Bronchial epithelial cell (primary cell): ENCODE measurements at regions not wholly inside any gene's neighbourhood (a gene's known extent, or its start where the extent isn't known, plus 50 kb on each side); places are given as distances from the start of the nearest gene placed in this dataset.

Experiments used
- DNase-seq: peaks from one replicate; pipeline ENCODE4 v3.0.0-alpha.2; 2010; ENCODE audit warnings: low read depth
- FAIRE-seq: peaks from 2 replicates; lab custom pipeline; 2011; peaks lifted over from hg19 to GRCh38; lab: Jason Lieb, UNC
- H3K27me3 ChIP-seq: 2 replicates; pipeline ENCODE4 v1.5.1; 2011; ENCODE audit warnings: low read length; ENCODE audit not compliant: control insufficient read depth, insufficient read depth
- H3K36me3 ChIP-seq: 2 replicates; pipeline ENCODE4 v1.5.1; 2011; ENCODE audit warnings: low read length; ENCODE audit not compliant: control insufficient read depth, insufficient read depth
- H3K4me3 ChIP-seq: 2 replicates; pipeline ENCODE4 v1.5.1; 2011; ENCODE audit warnings: mild to moderate bottlenecking, low read depth, low read length, control low read depth
- TF ChIP-seq, protein P1 (sequence below): IDR thresholded peaks from 2 replicates; pipeline ENCODE4 v1.5.1; 2011; ENCODE audit warnings: mild to moderate bottlenecking, moderate library complexity, low read length, control low read depth, inconsistent platforms; ENCODE audit not compliant: insufficient read depth, severe bottlenecking

DNA sequence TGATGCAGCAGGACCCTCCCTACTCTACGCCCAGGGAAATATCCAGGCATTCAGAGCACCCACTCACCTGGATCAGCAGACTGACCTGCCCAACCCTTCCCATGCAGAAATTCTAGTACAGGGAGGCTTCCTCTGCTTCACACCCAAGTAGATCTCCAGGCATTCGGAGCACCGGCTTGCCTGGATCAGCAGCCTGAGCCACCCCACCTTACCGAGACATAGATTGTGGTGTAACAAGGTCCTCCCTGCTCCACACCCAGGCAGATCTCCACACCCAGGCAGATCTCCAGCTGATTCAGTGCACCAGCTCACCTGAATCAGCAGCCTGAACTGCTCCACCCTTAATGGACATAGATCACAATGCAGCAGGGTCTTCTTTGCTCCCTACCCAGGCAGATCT, 215.1 kb upstream of the CPEB2 start:
- H3K27me3 ChIP-seq = no peaks in the 10 kb centered on the region
- FAIRE-seq = no peak
- H3K36me3 ChIP-seq = no peaks in the 10 kb centered on the region
- H3K4me3 ChIP-seq = no peak overlapping the region
- DNase-seq = no peak
- TF ChIP-seq, protein P1, sequence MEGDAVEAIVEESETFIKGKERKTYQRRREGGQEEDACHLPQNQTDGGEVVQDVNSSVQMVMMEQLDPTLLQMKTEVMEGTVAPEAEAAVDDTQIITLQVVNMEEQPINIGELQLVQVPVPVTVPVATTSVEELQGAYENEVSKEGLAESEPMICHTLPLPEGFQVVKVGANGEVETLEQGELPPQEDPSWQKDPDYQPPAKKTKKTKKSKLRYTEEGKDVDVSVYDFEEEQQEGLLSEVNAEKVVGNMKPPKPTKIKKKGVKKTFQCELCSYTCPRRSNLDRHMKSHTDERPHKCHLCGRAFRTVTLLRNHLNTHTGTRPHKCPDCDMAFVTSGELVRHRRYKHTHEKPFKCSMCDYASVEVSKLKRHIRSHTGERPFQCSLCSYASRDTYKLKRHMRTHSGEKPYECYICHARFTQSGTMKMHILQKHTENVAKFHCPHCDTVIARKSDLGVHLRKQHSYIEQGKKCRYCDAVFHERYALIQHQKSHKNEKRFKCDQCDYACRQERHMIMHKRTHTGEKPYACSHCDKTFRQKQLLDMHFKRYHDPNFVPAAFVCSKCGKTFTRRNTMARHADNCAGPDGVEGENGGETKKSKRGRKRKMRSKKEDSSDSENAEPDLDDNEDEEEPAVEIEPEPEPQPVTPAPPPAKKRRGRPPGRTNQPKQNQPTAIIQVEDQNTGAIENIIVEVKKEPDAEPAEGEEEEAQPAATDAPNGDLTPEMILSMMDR = no peak

DNA sequence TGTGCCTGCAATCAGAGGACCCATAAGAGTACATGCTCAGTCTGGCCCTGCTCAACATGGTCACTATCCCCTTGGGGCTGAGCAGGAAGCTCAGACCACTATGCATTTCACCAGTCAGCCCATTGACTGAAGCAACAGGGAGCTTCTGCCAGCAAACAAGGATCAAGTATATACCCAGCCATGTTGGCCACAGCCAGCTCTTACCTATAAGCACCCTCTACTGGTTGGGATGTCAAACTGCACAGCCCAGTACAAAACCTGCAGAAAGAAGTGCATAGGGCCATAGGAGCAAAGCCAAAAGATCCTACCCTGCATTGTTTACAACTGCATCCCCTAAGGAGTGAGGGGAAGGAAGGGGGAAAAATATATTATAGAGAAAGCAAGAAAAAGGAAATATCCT, 214.4 kb upstream of the CPEB2 start:
- no peak overlapping the region for H3K4me3 ChIP-seq
- DNase-seq (peak; percentile 44), FAIRE-seq (no peak)
- H3K27me3 ChIP-seq = no peaks in the 10 kb centered on the region
- no peaks in the 10 kb centered on the region for H3K36me3 ChIP-seq
- TF ChIP-seq, protein P1 = peak; percentile 69

DNA sequence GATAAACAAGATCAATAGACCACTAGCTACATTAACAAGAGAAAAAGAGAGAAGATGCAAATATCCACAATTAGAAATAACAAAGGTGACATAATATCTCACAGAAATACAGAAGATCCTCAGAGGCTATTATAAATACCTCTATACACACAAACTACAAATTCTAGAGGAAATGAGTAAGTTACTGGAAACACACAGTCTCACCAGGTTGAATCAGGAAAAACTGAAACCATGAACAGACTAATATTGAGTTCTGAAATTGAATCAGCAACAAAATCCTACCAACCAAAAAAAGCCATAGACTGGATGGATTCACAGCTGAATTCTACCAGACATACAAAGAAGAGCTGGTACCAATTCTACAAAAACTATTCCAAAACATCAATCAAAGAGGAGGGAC, 211.8 kb upstream of the CPEB2 start:
- Histone ChIP-seq H3K36me3 (no peaks in the 10 kb centered on the region), H3K27me3 (no peaks in the 10 kb centered on the region), H3K4me3 (no peak overlapping the region)
- FAIRE-seq (no peak), DNase-seq (peak; percentile 66)
- TF ChIP-seq, protein P1 = no peak

DNA sequence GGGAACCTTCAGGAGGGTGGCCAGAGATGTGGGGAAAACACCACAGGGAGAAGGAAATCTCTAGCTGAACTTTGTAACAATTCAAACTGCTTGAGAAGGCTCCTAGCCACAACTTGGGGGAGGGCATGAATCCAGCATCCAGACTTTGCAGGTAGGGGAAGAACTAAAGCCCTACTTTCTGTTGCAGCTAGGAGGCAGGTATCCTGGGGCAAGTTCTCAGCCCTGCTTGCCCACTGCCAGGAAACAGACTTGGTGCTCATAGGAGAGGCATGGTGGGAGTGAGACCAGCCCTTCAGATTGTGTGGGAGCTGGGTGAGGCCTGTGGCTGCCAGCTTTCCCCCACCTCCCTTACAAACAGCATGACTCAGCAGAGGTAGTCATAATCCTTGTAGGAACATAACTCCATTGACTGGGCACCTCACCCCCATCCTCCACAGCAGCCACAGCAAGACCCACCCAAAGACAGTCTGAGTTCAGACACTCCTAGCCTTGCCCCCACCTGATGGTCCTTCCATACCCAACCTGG, 209.5 kb upstream of the CPEB2 start:
- Histone ChIP-seq H3K36me3 (no peaks in the 10 kb centered on the region), H3K27me3 (no peaks in the 10 kb centered on the region), H3K4me3 (no peak overlapping the region)
- FAIRE-seq (no peak), DNase-seq (peak; percentile 92)
- TF ChIP-seq, protein P1 = peak; percentile 11

DNA sequence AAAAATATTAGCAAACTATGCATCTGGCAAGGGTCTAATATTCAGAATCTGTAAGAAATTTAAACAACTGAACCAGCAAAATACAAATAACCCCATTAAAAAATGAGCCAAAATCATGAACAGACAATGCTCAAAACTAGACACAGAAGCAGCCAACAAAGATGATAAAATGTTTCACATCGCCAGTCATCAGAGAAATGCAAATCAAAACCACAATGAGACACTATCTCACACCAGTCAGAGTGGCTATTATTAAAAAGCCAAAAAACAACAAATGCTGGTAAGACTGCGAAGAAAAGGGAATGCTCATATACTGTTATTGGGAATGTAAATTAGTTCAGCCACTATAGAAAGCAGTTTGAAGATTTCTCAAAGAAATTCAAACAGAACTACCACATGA, 201.3 kb upstream of the CPEB2 start:
- Histone ChIP-seq H3K27me3 (no peaks in the 10 kb centered on the region), H3K36me3 (no peaks in the 10 kb centered on the region), H3K4me3 (no peak overlapping the region)
- FAIRE-seq (no peak), DNase-seq (no peak)
- TF ChIP-seq, protein P1 = no peak

DNA sequence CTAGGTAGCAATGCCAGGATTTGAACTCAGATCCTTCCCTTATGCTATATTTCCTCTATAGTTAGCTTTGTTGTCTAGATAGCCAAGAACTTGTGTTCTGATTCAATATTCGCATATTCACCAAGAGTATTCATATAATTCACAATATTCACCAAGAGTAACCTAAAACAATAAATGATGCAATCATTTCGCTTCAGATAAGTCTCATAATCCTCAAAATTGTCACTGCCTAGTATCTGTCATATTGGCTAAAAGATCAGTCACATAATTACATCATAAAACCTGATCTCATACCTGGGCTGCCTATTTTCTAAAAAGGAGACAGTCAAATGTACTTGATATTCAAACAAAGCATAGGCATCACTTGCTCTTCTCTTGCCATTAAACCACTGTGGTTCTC, 199.7 kb upstream of the CPEB2 start:
- Histone ChIP-seq H3K27me3 (no peaks in the 10 kb centered on the region), H3K4me3 (no peak overlapping the region), H3K36me3 (no peaks in the 10 kb centered on the region)
- TF ChIP-seq, protein P1 = no peak
- FAIRE-seq (no peak), DNase-seq (no peak)
